Breast epithelium (tissue), 3 donors: ENCODE measurements at regions not wholly inside any gene's neighbourhood (a gene's known extent, or its start where the extent isn't known, plus 50 kb on each side); places are given as distances from the start of the nearest gene placed in this dataset.

Experiments
- POLR2A ChIP-seq: fragments of 450-650 bp; IDR thresholded peaks from one replicate; pipeline ENCODE4 v1.6.1; 2016; ENCODE audit warnings: antibody characterized with exemption, mild to moderate bottlenecking, moderate library complexity
- POLR2AphosphoS5 ChIP-seq, 3 donors: sonication (generic); formaldehyde crosslinking; IDR thresholded peaks; one replicate each; pipeline ENCODE4 v1.6.1; 2017; ENCODE audit warnings: antibody characterized with exemption in 3 of 3
- TF ChIP-seq, protein P1 (sequence below), 3 donors: fragments of 450-650 bp; IDR thresholded peaks; one replicate each; pipeline ENCODE4 v1.5.1; 2016 to 2017; ENCODE audit warnings: antibody characterized with exemption in 3 of 3, mild to moderate bottlenecking in 3 of 3, moderate library complexity in 3 of 3

GRCh38 chr6:17225767-17226630 is 55.2 kb upstream of the RBM24 start:
- TF ChIP-seq POLR2A (no peak), POLR2AphosphoS5 (IDR thresholded peaks at IDR 0.05) (no peak)
- TF ChIP-seq, protein P1, sequence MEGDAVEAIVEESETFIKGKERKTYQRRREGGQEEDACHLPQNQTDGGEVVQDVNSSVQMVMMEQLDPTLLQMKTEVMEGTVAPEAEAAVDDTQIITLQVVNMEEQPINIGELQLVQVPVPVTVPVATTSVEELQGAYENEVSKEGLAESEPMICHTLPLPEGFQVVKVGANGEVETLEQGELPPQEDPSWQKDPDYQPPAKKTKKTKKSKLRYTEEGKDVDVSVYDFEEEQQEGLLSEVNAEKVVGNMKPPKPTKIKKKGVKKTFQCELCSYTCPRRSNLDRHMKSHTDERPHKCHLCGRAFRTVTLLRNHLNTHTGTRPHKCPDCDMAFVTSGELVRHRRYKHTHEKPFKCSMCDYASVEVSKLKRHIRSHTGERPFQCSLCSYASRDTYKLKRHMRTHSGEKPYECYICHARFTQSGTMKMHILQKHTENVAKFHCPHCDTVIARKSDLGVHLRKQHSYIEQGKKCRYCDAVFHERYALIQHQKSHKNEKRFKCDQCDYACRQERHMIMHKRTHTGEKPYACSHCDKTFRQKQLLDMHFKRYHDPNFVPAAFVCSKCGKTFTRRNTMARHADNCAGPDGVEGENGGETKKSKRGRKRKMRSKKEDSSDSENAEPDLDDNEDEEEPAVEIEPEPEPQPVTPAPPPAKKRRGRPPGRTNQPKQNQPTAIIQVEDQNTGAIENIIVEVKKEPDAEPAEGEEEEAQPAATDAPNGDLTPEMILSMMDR (IDR thresholded peaks at IDR 0.05): no peak
